Ramos (cell line): ENCODE measurements at regions not wholly inside any gene's neighbourhood (a gene's known extent, or its start where the extent isn't known, plus 50 kb on each side); places are given as distances from the start of the nearest gene placed in this dataset.

Source experiments
- in situ Hi-C: fragments of 300-500 bp; cut with MboI; formaldehyde crosslinking; loops from one replicate; pipeline ENCODE4 v1.14.3; 2022; ENCODE audit warnings: low sequenced_read_pairs; ENCODE audit not compliant: unreplicated experiment

DNA sequence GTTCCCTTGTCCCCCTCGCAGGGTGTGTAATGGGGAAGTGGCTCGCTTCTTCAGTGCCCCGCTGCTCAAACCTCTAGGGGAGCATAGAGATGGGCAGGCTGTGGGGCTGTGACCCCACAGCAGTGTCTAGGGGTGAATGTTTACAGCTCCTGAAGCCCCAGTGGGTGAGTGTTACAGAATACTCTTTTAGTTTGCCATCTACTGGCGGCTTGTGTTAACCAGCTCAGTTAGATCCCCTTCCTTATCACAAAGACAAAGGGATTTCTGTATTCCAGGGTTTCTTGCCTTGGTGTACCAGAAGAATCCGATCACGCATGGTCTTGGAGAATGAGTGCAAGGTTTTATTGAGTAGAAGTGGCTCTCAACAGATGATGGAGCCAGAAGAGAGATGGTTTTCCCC is 108.1 kb upstream of the IQCM start:
- in situ Hi-C loops, result no loop called here

DNA sequence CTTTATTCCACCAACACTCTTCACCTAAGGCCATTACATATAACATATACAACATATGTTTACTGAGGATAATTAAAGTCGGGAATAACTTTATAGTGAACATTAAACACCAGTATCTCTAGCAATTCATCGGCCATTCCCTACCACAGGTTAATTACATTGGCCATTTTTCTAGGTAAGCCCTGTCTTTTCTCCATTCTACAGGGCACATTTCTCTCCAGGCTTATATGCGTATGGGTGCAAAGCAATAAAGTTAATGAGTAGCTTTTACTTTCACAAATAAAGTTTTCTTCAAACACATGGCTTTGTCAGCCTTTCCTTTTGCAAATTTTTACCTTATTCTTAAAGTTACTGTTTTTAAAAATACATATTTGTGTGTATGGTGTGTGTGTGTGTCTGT is 111.9 kb upstream of the IQCM start:
- in situ Hi-C loops, result no loop called here

DNA sequence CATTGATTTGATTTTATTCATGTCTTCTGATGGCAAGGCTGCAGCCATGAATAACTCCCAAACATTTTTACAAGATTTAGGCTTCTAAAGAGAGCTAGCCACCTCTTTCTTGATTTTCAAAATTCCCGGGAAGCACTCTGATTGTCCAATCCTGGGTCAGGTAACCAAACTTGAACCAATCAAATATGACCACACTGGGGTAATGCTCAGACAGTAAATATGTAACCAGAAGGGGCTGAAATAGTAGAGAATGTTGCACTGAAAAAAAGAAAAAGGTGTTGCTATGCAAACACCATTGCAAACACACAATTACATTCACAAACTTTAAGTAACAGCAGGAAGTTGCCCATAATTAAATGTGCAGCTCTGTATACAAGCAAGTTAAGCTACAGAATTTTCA is 112.9 kb upstream of the IQCM start:
- in situ Hi-C loops, result no loop called here

DNA sequence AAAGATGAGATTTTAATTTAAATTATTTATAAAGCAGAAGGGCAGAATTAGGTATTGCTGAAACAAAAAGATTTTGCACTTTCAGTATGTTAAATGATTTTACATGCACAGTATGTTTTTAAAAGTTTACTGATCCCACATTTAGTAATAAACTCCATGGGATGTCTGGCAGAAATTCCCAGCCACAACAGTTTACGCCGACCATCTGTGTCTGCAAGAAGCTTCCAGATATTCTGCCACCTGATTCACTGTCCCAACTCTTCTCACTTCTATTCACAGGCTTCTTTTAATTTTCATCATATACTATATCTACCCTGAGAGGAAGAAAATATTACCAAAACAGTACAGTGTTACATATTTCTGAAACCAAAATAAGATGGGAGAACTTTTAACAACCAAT is 115.8 kb upstream of the IQCM start:
- in situ Hi-C loops, result no loop called here

DNA sequence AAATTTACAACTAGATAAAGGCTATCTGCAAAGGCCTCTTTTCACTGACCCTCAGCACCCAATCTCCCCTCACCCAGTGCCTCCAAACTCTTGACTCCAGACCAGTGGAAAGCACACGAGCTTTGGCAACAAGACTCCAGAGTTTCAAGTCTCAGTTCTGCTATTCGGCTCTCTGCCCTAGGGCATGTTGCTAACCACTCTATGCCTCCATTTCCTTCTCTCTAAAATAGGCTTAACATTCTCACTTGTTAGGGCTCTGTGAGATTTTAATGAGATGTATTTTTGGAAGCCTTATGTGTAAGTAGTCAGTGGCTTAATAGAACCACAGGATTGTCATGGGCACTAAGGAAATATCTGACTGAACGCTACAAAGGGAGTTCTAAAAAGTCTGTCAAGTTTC is 116.5 kb upstream of the IQCM start:
- in situ Hi-C loops, result no loop called here

DNA sequence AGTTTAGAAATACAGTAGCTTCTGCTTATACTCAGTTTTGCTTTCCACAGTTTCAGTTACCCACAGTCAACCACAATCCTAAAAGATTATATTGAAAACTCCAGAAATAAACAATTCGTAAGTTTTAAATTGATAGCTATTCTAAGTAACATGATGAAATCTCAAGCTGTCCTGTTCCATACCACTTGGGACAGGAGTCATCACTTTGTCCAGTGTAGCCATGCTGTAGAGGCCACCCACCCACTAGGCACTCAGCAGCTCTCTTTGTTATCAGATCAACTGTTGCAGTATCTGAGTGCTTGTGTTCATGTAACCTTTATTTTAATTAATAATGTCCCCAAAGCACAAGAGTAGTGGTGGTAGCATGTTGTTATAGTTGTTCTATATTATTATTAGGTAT is 117.5 kb upstream of the IQCM start:
- in situ Hi-C loops, result no loop called here

DNA sequence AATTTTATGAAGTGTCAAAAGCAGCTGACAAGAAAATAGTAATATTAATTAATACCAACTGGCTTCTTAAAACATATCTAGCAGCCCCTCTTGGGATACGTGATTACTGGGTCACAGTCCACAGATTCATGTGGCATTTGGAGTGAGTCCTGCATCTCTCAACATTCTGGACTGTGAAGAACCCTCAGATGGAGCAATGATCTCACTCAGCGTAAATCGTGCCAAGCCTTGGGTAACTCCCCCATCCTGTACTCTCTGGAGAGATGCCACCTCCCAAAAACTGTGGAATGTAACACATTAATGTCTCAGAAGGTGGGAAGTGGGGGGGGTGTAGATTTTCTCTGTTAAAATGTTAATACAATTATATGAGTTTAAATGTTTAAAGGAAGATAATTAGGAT is 118.2 kb upstream of the IQCM start:
- in situ Hi-C loops, result no loop called here

DNA sequence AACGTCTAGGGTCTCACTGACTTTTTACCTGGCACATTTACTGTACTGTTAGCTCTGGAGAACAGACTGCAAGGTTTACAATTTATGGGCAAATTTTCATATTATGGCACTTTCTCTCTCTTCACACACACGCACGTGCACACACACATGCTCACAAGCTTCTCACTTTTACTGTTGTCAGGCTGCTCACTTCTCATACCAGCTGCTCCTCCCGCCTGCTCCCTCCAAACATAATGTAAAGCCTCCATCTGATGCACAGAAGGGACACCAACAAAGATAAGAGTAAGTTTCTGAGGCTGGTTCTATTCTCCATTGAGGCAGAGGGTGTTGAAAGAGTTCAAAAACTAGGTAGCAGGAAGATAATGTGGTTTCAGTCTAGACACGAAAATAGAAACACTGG is 128.9 kb upstream of the DCLK2 start:
- in situ Hi-C loops, result no loop called here

DNA sequence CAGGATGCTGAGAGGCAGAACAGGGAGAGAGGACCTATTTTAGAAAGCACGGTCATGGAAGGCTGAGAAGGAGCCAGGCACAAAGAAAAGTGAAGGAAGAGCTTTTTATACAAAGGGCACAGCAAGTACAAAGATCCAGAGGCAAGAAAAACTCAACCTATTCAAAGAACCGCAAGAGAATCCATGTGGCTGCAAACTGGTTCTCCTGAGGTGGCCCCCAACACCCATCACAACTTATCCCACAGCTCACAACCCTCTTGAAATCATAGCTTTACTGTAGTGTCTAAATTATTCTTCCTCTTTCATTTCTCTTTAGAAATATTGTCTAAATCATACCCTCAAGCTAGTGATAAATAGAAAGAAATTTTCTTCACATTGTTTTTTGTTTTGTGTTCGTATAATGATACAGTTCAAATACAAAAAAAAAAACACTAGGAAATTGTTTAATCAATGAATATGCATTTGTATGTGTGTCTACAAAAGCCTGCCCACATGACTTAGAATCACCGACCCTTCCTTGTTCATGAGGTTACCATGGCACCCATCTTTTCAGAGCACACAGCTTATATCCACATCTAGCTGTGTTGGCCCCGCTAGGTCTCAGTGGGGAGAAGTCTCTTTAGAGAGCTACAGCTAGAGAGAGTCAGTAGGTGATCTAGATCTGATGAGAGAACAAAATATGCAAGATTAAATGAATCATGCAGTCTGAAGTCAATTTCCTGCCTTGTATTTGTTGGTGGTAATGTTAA is 126.9 kb upstream of the DCLK2 start:
- in situ Hi-C loops, result no loop called here

DNA sequence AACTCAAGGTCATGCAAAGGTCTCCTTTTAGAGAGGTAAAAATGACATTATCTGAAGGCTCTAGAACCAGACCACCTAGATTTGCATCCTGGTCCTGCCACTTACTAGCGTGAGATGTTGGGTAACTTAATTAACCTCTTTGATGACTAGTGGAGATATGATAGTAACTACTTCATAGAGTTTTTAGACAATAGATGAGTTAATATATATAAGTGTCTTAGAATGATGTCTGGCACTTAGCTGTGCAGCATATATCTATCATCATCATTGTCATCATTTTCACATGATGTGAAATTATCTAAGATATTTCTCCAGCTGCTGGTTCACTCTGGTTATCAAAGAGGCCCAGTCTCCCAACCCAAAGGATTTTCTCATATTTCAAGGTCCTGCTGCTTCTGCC is 126.1 kb upstream of the DCLK2 start:
- in situ Hi-C loops, result no loop called here

DNA sequence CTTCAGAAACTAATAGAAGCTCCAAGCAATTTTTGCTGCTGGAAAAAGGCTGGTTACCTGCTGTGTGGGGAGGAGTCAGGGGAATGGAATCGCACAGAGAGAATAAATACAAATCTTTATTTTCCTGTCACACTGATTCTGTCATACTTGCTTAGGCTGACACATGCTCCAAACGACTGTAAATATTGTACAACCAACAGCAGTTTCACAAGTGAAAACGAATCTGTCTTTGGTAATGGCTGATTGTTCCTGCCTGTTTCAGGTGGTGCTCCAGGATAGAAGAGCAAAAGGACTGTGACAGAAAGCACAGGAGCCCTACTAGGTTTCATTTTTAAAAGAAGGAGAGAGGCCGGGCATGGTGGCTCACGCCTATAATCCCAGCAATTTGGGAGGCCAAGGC is 125.5 kb upstream of the DCLK2 start:
- in situ Hi-C loops, result no loop called here

DNA sequence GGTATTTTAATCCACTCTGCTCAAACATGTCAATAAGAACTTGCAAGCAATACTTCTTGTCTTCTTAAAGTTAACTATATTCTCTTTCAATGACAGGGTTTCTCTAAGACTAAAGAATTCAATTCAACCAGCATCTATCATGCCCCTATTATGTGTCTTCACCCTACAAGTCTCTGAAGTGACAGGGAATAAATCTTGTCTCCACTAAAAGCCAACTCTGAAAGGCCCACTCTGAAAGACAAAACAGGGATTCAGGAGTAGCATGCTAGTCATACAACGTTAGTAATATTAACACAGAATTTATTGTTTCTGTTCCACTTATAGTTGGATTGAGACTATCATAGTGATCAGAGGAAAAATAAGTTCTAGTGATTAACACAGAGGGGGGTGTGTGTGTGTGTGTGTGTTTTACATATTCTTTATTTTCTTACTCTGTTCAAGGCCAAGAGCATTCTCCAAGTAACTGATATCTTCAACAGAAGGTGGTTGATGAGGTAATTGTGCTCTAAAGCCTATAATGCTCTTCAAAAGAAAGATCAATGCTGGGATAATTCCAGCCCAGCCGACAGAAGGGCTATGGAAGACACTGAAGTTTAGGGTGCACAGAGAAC is 122.4 kb upstream of the DCLK2 start:
- in situ Hi-C loops, result no loop called here

DNA sequence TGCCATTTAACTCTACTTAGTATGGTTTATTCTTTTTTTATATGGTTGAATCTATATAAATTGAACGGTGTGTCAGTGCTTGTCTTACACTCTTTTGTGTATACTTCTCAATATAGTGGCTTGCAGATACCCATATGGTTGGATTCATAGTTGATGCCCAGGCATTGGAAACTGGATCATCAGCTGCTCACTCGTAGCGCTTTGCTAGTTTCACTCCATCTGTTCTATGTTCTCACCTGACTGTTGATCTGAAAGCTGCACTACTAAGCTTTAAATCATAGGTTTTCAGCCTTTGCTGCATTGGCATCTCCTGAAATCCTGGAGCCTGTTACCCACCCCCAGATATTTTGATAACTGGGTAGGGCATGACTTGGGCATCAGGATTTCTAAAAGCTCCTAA is 121.6 kb upstream of the DCLK2 start:
- in situ Hi-C loops, result no loop called here

DNA sequence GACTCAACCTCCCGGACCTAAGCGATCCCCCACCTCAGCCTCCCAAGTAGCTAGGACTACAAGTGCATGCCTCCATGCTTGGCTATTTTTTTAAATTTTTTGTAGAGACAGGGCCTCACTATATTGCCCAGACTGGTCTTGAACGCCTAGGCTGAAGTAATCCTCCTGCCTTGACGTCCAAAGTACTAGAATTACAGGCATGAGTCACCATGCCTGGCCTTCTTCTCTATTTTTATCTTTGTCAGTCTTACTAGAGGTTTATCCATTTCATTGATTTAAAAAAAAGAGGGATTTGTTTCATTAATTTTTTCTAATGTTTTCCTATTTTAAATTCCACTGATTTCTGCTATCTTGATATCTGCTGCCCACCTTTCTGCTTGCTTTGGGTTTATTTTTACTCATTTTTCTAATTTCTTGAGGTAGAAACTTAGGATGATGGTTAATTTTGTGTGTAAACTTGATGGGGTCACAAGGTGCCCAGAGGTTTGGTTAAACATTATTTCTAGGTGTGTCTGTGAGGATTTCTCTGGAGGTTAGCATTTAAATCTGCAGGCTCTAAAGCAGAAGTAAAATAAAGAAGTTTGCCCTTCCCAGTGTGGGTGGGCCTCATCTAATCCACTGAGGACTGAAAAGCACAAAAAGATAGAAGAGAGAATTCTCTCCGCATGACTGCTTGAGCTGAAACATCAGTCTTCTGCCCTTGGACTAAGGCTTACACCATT is 116.2 kb upstream of the DCLK2 start:
- in situ Hi-C loops, result no loop called here

DNA sequence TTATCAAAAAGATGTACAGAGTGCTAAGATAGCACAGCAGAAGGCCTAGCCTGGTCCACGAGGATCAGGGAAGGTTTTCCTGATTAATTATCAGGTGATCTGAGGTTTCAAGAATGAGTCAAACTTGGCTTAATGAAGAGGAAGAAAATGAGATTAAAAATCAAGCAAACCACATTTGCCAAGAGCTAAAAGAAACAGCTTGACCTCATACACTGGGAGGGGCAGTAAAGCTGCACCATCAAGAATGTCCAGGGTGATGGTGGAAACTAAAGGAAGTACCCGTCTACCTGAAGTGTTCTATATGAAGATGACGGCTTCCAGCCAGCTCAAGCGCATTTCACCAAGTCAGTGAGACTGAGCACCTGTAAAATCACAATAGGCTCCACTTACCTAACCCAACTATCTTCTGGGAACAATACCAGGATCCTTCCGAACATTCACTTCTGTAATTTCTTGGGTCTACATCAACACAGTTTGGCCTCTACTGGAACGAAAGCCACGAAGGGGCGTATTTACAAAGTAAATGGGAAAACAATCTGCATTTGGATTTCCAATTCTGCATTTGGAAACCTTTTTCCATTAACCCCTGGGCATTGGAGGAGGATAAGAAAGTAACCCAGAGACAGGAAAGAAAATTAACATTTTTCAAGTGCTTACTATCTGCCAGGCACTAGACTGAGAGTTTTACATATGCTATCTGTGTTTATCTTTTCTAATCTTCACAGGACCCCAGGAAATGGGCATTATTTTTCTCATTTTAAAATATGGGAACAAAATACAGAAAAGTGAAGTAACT is 114.0 kb upstream of the DCLK2 start:
- in situ Hi-C loops, result no loop called here

DNA sequence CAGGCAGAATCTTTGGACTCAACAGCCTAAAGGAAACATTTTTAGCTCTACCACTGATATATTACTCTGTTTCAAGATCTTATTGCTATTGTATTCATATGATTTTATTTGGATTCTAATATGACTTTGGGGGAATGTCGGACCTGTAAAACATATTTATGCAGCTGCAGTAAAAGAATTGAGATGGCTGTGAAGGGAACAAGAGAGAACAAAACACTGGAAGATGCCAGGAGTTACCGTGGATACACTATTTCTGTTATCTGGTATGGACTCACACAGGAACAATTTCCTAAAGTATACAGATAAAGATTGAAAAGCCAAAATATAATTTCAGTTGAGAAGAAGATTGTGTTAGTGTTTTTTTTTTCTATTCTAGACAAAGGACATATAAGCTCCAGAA is 113.0 kb upstream of the DCLK2 start:
- in situ Hi-C loops, result no loop called here

DNA sequence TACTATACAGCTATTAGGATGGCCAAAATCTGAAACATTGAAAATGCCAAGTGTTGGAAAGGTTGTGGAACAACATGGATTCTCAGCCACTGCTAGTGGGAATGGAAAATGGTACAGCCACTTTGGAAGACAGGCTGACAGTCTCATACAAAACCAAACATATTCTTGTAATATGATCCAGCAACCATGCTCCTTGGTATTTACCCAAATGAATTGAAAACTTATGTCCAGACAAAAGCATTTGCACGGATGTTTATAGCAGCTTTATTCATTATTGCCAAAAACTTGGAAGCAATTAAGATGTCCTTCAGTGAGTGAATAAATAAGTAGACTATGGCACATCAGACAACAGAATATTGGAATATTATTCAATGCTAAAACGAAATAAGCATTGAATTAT is 105.8 kb upstream of the DCLK2 start:
- in situ Hi-C loops, result no loop called here

DNA sequence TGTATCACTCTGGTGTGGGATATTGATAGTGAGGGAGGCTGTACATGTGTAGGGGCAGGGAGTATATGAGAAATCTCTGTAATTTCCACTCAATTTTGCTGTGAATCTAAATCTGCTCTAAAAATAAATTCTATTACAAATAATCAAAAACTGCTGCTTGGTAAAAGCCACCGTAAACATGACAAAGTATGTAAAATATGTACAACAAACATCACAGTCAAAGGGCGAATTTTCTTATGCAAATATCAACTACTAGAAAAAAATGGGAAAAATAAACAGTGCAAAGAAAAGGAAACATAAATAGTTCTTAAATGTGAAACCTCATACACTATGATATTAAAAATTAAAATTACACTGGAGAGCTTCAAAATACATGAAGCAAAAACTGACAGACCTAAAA is 105.1 kb upstream of the DCLK2 start:
- in situ Hi-C loops, result no loop called here

DNA sequence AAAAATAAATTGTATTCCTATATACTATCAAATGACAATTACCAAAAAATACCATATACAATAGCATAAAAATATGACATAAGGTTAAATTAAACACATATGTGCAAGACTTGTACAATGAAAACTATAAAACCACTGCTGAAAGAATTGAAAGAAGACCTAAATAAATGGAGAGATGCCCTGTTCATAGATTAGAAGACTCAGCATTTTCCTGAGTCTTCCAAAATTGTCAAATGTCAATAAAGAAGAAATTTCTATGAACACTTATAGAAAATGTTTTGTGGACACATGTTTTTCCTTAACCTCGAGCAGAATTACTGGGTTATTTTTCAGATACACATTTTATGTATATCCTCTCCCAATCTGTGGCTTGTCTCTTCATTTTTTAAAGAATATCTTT is 103.1 kb upstream of the DCLK2 start:
- in situ Hi-C loops, result no loop called here

DNA sequence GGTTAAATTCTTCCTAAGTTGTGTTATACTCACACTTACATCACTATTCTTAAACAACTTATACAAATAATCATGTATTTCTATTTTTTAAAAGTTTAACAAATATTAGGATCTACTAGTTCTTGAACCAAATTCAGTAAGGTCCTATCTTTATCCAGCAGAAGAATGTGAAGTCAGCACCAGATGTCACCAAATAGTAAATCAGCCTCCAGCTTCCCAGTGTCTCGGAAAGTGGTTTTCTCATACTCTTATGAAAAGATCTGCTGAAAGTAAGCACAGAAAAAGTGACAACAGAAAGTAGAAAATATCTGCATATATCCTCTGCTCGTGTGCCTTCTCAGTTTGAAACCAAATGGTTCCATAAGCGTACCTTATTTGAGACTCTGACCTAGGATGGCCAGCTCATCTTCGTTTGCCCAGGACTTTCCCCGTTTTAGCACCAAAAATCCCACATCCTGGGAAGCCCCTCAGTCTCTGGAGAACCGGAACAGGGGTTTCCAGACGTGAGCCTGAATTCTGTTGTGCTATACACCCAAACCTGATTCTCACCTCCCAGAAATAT is 98.0 kb upstream of the DCLK2 start:
- in situ Hi-C loops, result no loop called here

DNA sequence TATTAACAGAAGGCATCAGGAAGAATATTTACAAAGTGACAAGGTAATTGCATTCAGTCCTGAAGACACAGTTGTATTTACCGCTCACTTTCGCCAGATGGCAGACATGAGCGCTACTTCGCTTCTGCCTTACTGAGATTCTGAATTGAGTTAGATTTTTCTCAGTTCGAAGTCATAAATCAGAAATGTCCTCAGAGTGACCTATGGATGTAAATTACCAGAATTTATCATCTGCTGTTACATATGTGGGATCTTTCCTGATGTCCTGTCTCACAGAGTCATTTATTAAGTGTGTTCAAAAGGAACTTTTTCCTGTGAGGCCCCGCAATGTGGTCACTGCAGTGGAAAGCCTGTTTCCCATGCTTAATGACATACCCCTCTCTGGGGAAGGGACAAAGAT is 97.3 kb upstream of the DCLK2 start:
- in situ Hi-C loops, result no loop called here
